H1 (cell line): ENCODE measurements at regions not wholly inside any gene's neighbourhood (a gene's known extent, or its start where the extent isn't known, plus 50 kb on each side); places are given as distances from the start of the nearest gene placed in this dataset.

Experiments
- CTCF ChIA-PET: fragments of 300-600 bp; sonication (Branson Sonifier 250); formaldehyde crosslinking; loops from one replicate; lab custom pipeline; 2021; ENCODE audit not compliant: partially characterized antibody; lab: Charles Lee
- POLR2A ChIA-PET: fragments of 300-600 bp; sonication (Branson Sonifier 250); formaldehyde crosslinking; loops from one replicate; lab custom pipeline; 2021; ENCODE audit warnings: inconsistent platforms; ENCODE audit not compliant: partially characterized antibody; lab: Charles Lee
- DNase-seq, 2 experiments: peaks; one replicate each; pipeline versions ENCODE4 v3.0.0 to v3.0.0-alpha.2; 2010 to 2022; ENCODE audit warnings: low spot score in 2 of 2, low read depth in 1 of 2, mixed read lengths in 1 of 2
- FAIRE-seq: peaks from 2 replicates; lab custom pipeline; 2011; peaks lifted over from hg19 to GRCh38; lab: Jason Lieb, UNC
- H2AFZ ChIP-seq: 2 replicates; pipeline ENCODE4 v1.8.1; 2012; ENCODE audit warnings: low read length, inconsistent platforms
- H2AK5ac ChIP-seq: 2 replicates; pipeline ENCODE4 v1.6.1; 2013; ENCODE audit warnings: low read depth, low read length
- H2BK120ac ChIP-seq: replicated peaks from 2 replicates; pipeline ENCODE3; 2013; ENCODE audit warnings: low read depth, low read length, inconsistent platforms
- H2BK12ac ChIP-seq: 2 replicates; pipeline ENCODE4 v1.6.1; 2013; ENCODE audit warnings: low read depth, low read length
- H2BK15ac ChIP-seq: 2 replicates; pipeline ENCODE4 v1.6.1; 2013; ENCODE audit warnings: low read length
- H2BK20ac ChIP-seq: 2 replicates; pipeline ENCODE4 v1.6.1; 2013; ENCODE audit warnings: low read length
- H2BK5ac ChIP-seq: 2 replicates; pipeline ENCODE4 v1.6.1; 2013; ENCODE audit warnings: low read depth, low read length
- H3K14ac ChIP-seq: 2 replicates; pipeline ENCODE4 v1.6.1; 2013; ENCODE audit warnings: inconsistent platforms; ENCODE audit not compliant: insufficient read length
- H3K18ac ChIP-seq: 2 replicates; pipeline ENCODE4 v1.6.1; 2013; ENCODE audit warnings: low read length; ENCODE audit errors: extremely low read depth
- H3K23ac ChIP-seq: 2 replicates; pipeline ENCODE4 v1.6.1; 2013; ENCODE audit warnings: inconsistent platforms; ENCODE audit not compliant: insufficient read length
- H3K23me2 ChIP-seq: 2 replicates; pipeline ENCODE4 v1.6.1; 2013; ENCODE audit warnings: low read depth, low read length
- H3K27ac ChIP-seq: 2 replicates; pipeline ENCODE4 v1.6.1; 2011; ENCODE audit warnings: low read depth, low read length, inconsistent platforms
- H3K27me3 ChIP-seq, 4 experiments: replicated peaks in 1 of 4; 1 replicate in 1 of 4; 2 replicates in 3 of 4; pipeline versions ENCODE4 v1.6.1 to v1.8.1; 2011 to 2013; ENCODE audit warnings: low read length in 3 of 4, mild to moderate bottlenecking in 3 of 4, inconsistent platforms in 2 of 4, mixed read lengths in 2 of 4, moderate library complexity in 1 of 4; ENCODE audit not compliant: control insufficient read depth in 3 of 4, insufficient read depth in 3 of 4; ENCODE audit errors: extremely low read depth in 1 of 4
- H3K36me3 ChIP-seq, 4 experiments: 2 replicates each; pipeline versions ENCODE4 v1.6.1 to v1.8.1; 2011 to 2013; ENCODE audit warnings: mild to moderate bottlenecking in 4 of 4, low read length in 3 of 4, moderate library complexity in 2 of 4, control low read depth in 1 of 4, inconsistent platforms in 1 of 4; ENCODE audit not compliant: insufficient read depth in 4 of 4, control insufficient read depth in 2 of 4
- H3K4ac ChIP-seq: replicated peaks from 2 replicates; pipeline ENCODE3; 2013; ENCODE audit warnings: low read length, low read depth, mixed read lengths, inconsistent platforms; ENCODE audit not compliant: insufficient read length
- H3K4me1 ChIP-seq, 4 experiments: replicated peaks in 1 of 4; 1 replicate in 1 of 4; 2 replicates in 3 of 4; pipeline versions ENCODE4 v1.6.1 to v1.8.1; 2011 to 2013; ENCODE audit warnings: low read length in 3 of 4, inconsistent platforms in 2 of 4, mixed read lengths in 1 of 4; ENCODE audit not compliant: insufficient read depth in 4 of 4, control insufficient read depth in 3 of 4
- H3K4me2 ChIP-seq, 2 experiments: 2 replicates each; pipeline versions ENCODE4 v1.6.1 to v1.8.1; 2011 to 2013; ENCODE audit warnings: low read depth in 2 of 2, low read length in 2 of 2, control low read depth in 1 of 2, inconsistent platforms in 1 of 2, mild to moderate bottlenecking in 1 of 2; ENCODE audit not compliant: insufficient read depth in 1 of 2
- H3K4me3 ChIP-seq, 4 experiments: fragments of 200-600, 300-600 bp in 1 of 4; sonication (generic), shearing (Covaris generic), sonication (Bioruptor Twin) in 1 of 4; 2 replicates each; pipeline versions ENCODE4 v1.5.1 to v1.8.1; 2011 to 2016; ENCODE audit warnings: low read length in 4 of 4, low read depth in 3 of 4, control low read depth in 2 of 4, inconsistent platforms in 2 of 4, mild to moderate bottlenecking in 2 of 4, mixed read lengths in 1 of 4, moderate library complexity in 1 of 4; ENCODE audit not compliant: insufficient read depth in 2 of 4; ENCODE audit errors: extremely low read depth in 1 of 4
- H3K56ac ChIP-seq: replicated peaks from 2 replicates; pipeline ENCODE3; 2013; ENCODE audit warnings: low read depth, mild to moderate bottlenecking, mixed read lengths, low read length, inconsistent platforms; ENCODE audit not compliant: insufficient read length
- H3K79me1 ChIP-seq: 2 replicates; pipeline ENCODE4 v1.6.1; 2013; ENCODE audit warnings: low read depth, low read length, control low read depth
- H3K79me2 ChIP-seq, 2 experiments: 2 replicates each; pipeline versions ENCODE4 v1.6.1 to v1.8.1; 2012 to 2013; ENCODE audit warnings: low read length in 2 of 2, mild to moderate bottlenecking in 2 of 2, inconsistent platforms in 1 of 2; ENCODE audit not compliant: insufficient read depth in 2 of 2, control insufficient read depth in 1 of 2
- H3K9ac ChIP-seq, 4 experiments: replicated peaks in 1 of 4; 1 replicate in 1 of 4; 2 replicates in 3 of 4; pipeline versions ENCODE4 v1.6.1 to v1.8.1; 2011 to 2013; ENCODE audit warnings: low read depth in 3 of 4, low read length in 3 of 4, control low read depth in 2 of 4, mild to moderate bottlenecking in 2 of 4, moderate library complexity in 2 of 4, inconsistent platforms in 1 of 4; ENCODE audit errors: extremely low read depth in 1 of 4
- H3K9me3 ChIP-seq, 2 experiments: 2 replicates each; pipeline versions ENCODE4 v1.6.1 to v1.8.1; 2012 to 2013; ENCODE audit warnings: mild to moderate bottlenecking in 2 of 2, moderate library complexity in 2 of 2, control low read depth in 1 of 2, inconsistent platforms in 1 of 2, low read depth in 1 of 2, low read length in 1 of 2, mixed read lengths in 1 of 2; ENCODE audit not compliant: insufficient read depth in 2 of 2
- H4K20me1 ChIP-seq, 2 experiments: replicated peaks in 1 of 2; 2 replicates each; pipeline versions ENCODE3 to v1.8.1; 2011 to 2013; ENCODE audit warnings: inconsistent platforms in 2 of 2, low read length in 2 of 2, mild to moderate bottlenecking in 1 of 2; ENCODE audit not compliant: insufficient read depth in 2 of 2, control insufficient read depth in 1 of 2
- H4K5ac ChIP-seq: 2 replicates; pipeline ENCODE4 v1.6.1; 2013; ENCODE audit warnings: low read length, low read depth, mixed read lengths, inconsistent platforms; ENCODE audit not compliant: insufficient read length
- H4K8ac ChIP-seq: 2 replicates; pipeline ENCODE4 v1.8.0; 2013; ENCODE audit warnings: mild to moderate bottlenecking, moderate library complexity, low read length, inconsistent platforms; ENCODE audit not compliant: insufficient read depth; ENCODE audit errors: extremely low read depth
- H4K91ac ChIP-seq: replicated peaks from 2 replicates; pipeline ENCODE3; 2013; ENCODE audit warnings: low read length, mixed read lengths, inconsistent platforms; ENCODE audit not compliant: insufficient read length
- BACH1 ChIP-seq: IDR thresholded peaks from 2 replicates; pipeline ENCODE4 v1.6.1; 2012; ENCODE audit warnings: low read length, improper control_type of control experiment
- CBX5 ChIP-seq: fragments of 300-800, 300-1000 bp; sonication (generic); IDR thresholded peaks from 2 replicates; pipeline ENCODE4 v1.7.1; 2016; ENCODE audit warnings: antibody characterized with exemption, low read length, low read depth
- CHD1 ChIP-seq: IDR thresholded peaks from 2 replicates; pipeline ENCODE4 v1.6.1; 2012; ENCODE audit warnings: low read depth, low read length, improper control_type of control experiment
- CREB1 ChIP-seq: IDR thresholded peaks from 2 replicates; pipeline ENCODE4 v1.6.1; 2012; ENCODE audit warnings: inconsistent platforms
- CTBP2 ChIP-seq: IDR thresholded peaks from 2 replicates; pipeline ENCODE4 v1.7.0; 2011; ENCODE audit warnings: borderline replicate concordance, mild to moderate bottlenecking, moderate library complexity, mixed read lengths, low read length; ENCODE audit not compliant: insufficient read depth, insufficient read length
- EP300 ChIP-seq, 2 experiments: IDR thresholded peaks; 1 replicate in 1 of 2; 2 replicates in 1 of 2; pipeline ENCODE4 v1.6.1; 2011 to 2012; ENCODE audit warnings: low read depth in 2 of 2, low read length in 2 of 2, mild to moderate bottlenecking in 2 of 2, borderline replicate concordance in 1 of 2, inconsistent platforms in 1 of 2, moderate library complexity in 1 of 2
- HDAC2 ChIP-seq, 2 experiments: fragments of 300-600 bp in 1 of 2; sonication (generic) in 1 of 2; IDR thresholded peaks; 2 replicates each; pipeline ENCODE4 v1.6.1; 2011 to 2012; ENCODE audit warnings: low read depth in 2 of 2, low read length in 2 of 2, mild to moderate bottlenecking in 2 of 2, moderate library complexity in 2 of 2, borderline replicate concordance in 1 of 2, inconsistent platforms in 1 of 2
- POLR2AphosphoS5 ChIP-seq: IDR thresholded peaks from 2 replicates; pipeline ENCODE4 v1.6.1; 2011; ENCODE audit warnings: low read depth, low read length
- RFX5 ChIP-seq: IDR thresholded peaks from 2 replicates; pipeline ENCODE4 v1.6.1; 2011; ENCODE audit warnings: low read depth, low read length, improper control_type of control experiment, borderline replicate concordance
- USF2 ChIP-seq: IDR thresholded peaks from 2 replicates; pipeline ENCODE4 v1.6.1; 2011; ENCODE audit warnings: low read length, improper control_type of control experiment
- WGBS, 2 experiments: shearing (Covaris generic) in 1 of 2; methylation state at CpG; one replicate each; pipeline versions ENCODE4 v1.1.6 to v1.1.7; 2013 to 2015; ENCODE audit warnings: low lambda C conversion rate in 2 of 2, mixed read lengths in 2 of 2, inconsistent platforms in 1 of 2, low coverage in 1 of 2, missing lambda C conversion rate in 1 of 2; ENCODE audit not compliant: insufficient replicate concordance in 2 of 2, insufficient coverage in 1 of 2, insufficient read length in 1 of 2; ENCODE audit errors: extremely low coverage in 1 of 2, missing lambda C conversion rate in 1 of 2; 5-methylcytosine and 5-hydroxymethylcytosine counted together

GRCh38 chr1:87899746-87900145 is 571.1 kb downstream of the LMO4 start:
- no peak for FAIRE-seq
- WGBS, 2 experiments, result 82% methylated on average over 3 of the region's 3 CpGs; no CpG with 5 or more reads in 1 of the 2 experiments
- H2BK5ac ChIP-seq, result no peak overlapping the region

More at GRCh38 chr1:87899746-87900145, 571.1 kb downstream of the LMO4 start:
- no peak overlapping the region for H3K23ac ChIP-seq
- TF ChIP-seq BACH1 (no peak), USF2 (no peak), CREB1 (no peak), POLR2AphosphoS5 (no peak), EP300 (IDR thresholded peaks at IDR 0.05; ENCODE audit: borderline replicate concordance in 1 of 2, low read depth in 2 of 2, low read length in 2 of 2) (no peak), RFX5 (no peak), HDAC2 (IDR thresholded peaks at IDR 0.05; ENCODE audit: borderline replicate concordance in 1 of 2, low read depth in 2 of 2, low read length in 2 of 2) (no peak), CHD1 (no peak), CBX5 (no peak), CTBP2 (no peak)
- H3K14ac ChIP-seq, result no peak overlapping the region
- H3K27me3 ChIP-seq, result no peaks in the 10 kb centered on the region
- H3K4me2 ChIP-seq, result no peak overlapping the region
- DNase-seq, result no peak
- H2AFZ ChIP-seq, result no peak overlapping the region
- no peaks in the 10 kb centered on the region for H3K36me3 ChIP-seq
- H2AK5ac ChIP-seq, result no peak overlapping the region
- H4K91ac ChIP-seq, result no peak overlapping the region
- no peak overlapping the region for H3K56ac ChIP-seq
- ChIA-PET CTCF (interaction anchor here (1.5 kb wide), 1 partner anchor 54 kb away, joined by 3 read pairs; no protein-coding TSS in a partner anchor), POLR2A (no interaction called here)
- H3K9me3 ChIP-seq, result no peaks in the 10 kb centered on the region
- no peaks in the 10 kb centered on the region for H4K20me1 ChIP-seq
- no peaks in the 10 kb centered on the region for H3K79me2 ChIP-seq
- peaks cover 0 to 5% (median 2%) of the 10 kb centered on the region in 4 experiments; a peak in 3 of 7 replicates for H3K4me1 ChIP-seq
- no peak overlapping the region for H2BK120ac ChIP-seq
- H3K4ac ChIP-seq, result no peak overlapping the region
- H3K27ac ChIP-seq, result no peak overlapping the region
- no peak overlapping the region for H2BK20ac ChIP-seq
- H3K9ac ChIP-seq, result no peak overlapping the region
- H4K8ac ChIP-seq, result no peak overlapping the region
- H2BK15ac ChIP-seq, result no peak overlapping the region
- no peaks in the 10 kb centered on the region for H3K23me2 ChIP-seq
- H3K79me1 ChIP-seq, result no peaks in the 10 kb centered on the region
- H4K5ac ChIP-seq, result no peak overlapping the region
- H2BK12ac ChIP-seq, result no peak overlapping the region
- no peak overlapping the region for H3K18ac ChIP-seq
- H3K4me3 ChIP-seq, result no peak overlapping the region
